ENCODE measurements at regions not wholly inside any gene's neighbourhood (a gene's known extent, or its start where the extent isn't known, plus 50 kb on each side); places are given as distances from the start of the nearest gene placed in this dataset.
"Not testable (repeated sequence)": the region's sequence is repeated elsewhere in the genome, so short reads cannot be mapped to it uniquely, and the experiment has no call there.

GRCh38 chr1:206334481-206334880 is 131.1 kb downstream of the SRGAP2 start:
- H3K79me2 ChIP-seq (ENCODE audit: insufficient read depth, low read length); ATAC-seq; H3K27me3 ChIP-seq (ENCODE audit: control insufficient read depth in 1 of 2, insufficient read depth in 2 of 2, low read length in 2 of 2); FAIRE-seq; H3K27ac ChIP-seq (ENCODE audit: extremely low read length, insufficient read depth, low read length); POLR2A ChIA-PET; H3K4me2 ChIP-seq (ENCODE audit: low read depth, low read length); H2AFZ ChIP-seq (ENCODE audit: low read length); H3K36me3 ChIP-seq (replicated peaks in 1 of 2; ENCODE audit: control insufficient read depth in 1 of 2, insufficient read depth in 2 of 2, low read length in 2 of 2); intact Hi-C loops (cut with micrococcal nuclease; ENCODE audit: unreplicated experiment); DNase-seq (ENCODE audit: low spot score); H4K20me1 ChIP-seq (ENCODE audit: insufficient read depth, low read length); in situ Hi-C loops (cut with HindIII; ENCODE audit: extremely low pct_ligation_motif_present, low pct_unique_long_range_greater_than_20kb); BruUV-seq (replicated peaks); H3K4me3 ChIP-seq (replicated peaks in 1 of 3; ENCODE audit: insufficient read depth in 1 of 3, low read depth in 2 of 3, low read length in 3 of 3); H3K9ac ChIP-seq (ENCODE audit: insufficient read depth, low read depth, low read length); H3K9me3 ChIP-seq (ENCODE audit: low read length); CTCF ChIA-PET (ENCODE audit: low intra/inter-chr PET ratio, low total read pairs); H3K4me1 ChIP-seq (ENCODE audit: insufficient read depth, low read length): not testable (repeated sequence)
- 100% methylated on average over 3 of the region's 3 CpGs for WGBS (ENCODE audit: low lambda C conversion rate)

GRCh38 chr1:206335162-206335561 is 131.8 kb downstream of the SRGAP2 start:
- ATAC-seq; DNase-seq (ENCODE audit: low spot score); H3K4me2 ChIP-seq (ENCODE audit: low read depth, low read length); H3K4me3 ChIP-seq (replicated peaks in 1 of 3; ENCODE audit: insufficient read depth in 1 of 3, low read depth in 2 of 3, low read length in 3 of 3); H3K27me3 ChIP-seq (ENCODE audit: control insufficient read depth in 1 of 2, insufficient read depth in 2 of 2, low read length in 2 of 2); H3K27ac ChIP-seq (ENCODE audit: extremely low read length, insufficient read depth, low read length); intact Hi-C loops (cut with micrococcal nuclease; ENCODE audit: unreplicated experiment); H3K4me1 ChIP-seq (ENCODE audit: insufficient read depth, low read length); H3K79me2 ChIP-seq (ENCODE audit: insufficient read depth, low read length); H2AFZ ChIP-seq (ENCODE audit: low read length); H3K36me3 ChIP-seq (replicated peaks in 1 of 2; ENCODE audit: control insufficient read depth in 1 of 2, insufficient read depth in 2 of 2, low read length in 2 of 2); H3K9ac ChIP-seq (ENCODE audit: insufficient read depth, low read depth, low read length); POLR2A ChIA-PET; H4K20me1 ChIP-seq (ENCODE audit: insufficient read depth, low read length); in situ Hi-C loops (cut with HindIII; ENCODE audit: extremely low pct_ligation_motif_present, low pct_unique_long_range_greater_than_20kb); CTCF ChIA-PET (ENCODE audit: low intra/inter-chr PET ratio, low total read pairs); FAIRE-seq; H3K9me3 ChIP-seq (ENCODE audit: low read length); BruUV-seq (replicated peaks): not testable (repeated sequence)

- CTCF ChIA-PET (ENCODE audit: low intra/inter-chr PET ratio, low total read pairs); H3K79me2 ChIP-seq (ENCODE audit: insufficient read depth, low read length); ATAC-seq; H3K27me3 ChIP-seq (ENCODE audit: control insufficient read depth in 1 of 2, insufficient read depth in 2 of 2, low read length in 2 of 2); H3K27ac ChIP-seq (ENCODE audit: extremely low read length, insufficient read depth, low read length); H3K4me1 ChIP-seq (ENCODE audit: insufficient read depth, low read length); H3K9ac ChIP-seq (ENCODE audit: insufficient read depth, low read depth, low read length); H3K4me2 ChIP-seq (ENCODE audit: low read depth, low read length); POLR2A ChIA-PET; H2AFZ ChIP-seq (ENCODE audit: low read length); DNase-seq (ENCODE audit: low spot score); BruUV-seq (replicated peaks); H3K9me3 ChIP-seq (ENCODE audit: low read length); H3K36me3 ChIP-seq (replicated peaks in 1 of 2; ENCODE audit: control insufficient read depth in 1 of 2, insufficient read depth in 2 of 2, low read length in 2 of 2); intact Hi-C loops (cut with micrococcal nuclease; ENCODE audit: unreplicated experiment); H3K4me3 ChIP-seq (replicated peaks in 1 of 3; ENCODE audit: insufficient read depth in 1 of 3, low read depth in 2 of 3, low read length in 3 of 3); H4K20me1 ChIP-seq (ENCODE audit: insufficient read depth, low read length); in situ Hi-C loops (cut with HindIII; ENCODE audit: extremely low pct_ligation_motif_present, low pct_unique_long_range_greater_than_20kb); FAIRE-seq: not testable (repeated sequence)
- 100% methylated on average over 2 of the region's 10 CpGs for WGBS (ENCODE audit: low lambda C conversion rate)
Measured at GRCh38 chr1:206335875-206336846, 132.8 kb downstream of the SRGAP2 start.

- ATAC-seq; H3K9ac ChIP-seq (ENCODE audit: insufficient read depth, low read depth, low read length); H3K27me3 ChIP-seq (ENCODE audit: control insufficient read depth in 1 of 2, insufficient read depth in 2 of 2, low read length in 2 of 2); H3K4me1 ChIP-seq (ENCODE audit: insufficient read depth, low read length); DNase-seq (ENCODE audit: low spot score); H3K79me2 ChIP-seq (ENCODE audit: insufficient read depth, low read length); H3K9me3 ChIP-seq (ENCODE audit: low read length); H3K4me3 ChIP-seq (replicated peaks in 1 of 3; ENCODE audit: insufficient read depth in 1 of 3, low read depth in 2 of 3, low read length in 3 of 3); H2AFZ ChIP-seq (ENCODE audit: low read length); POLR2A ChIA-PET; intact Hi-C loops (cut with micrococcal nuclease; ENCODE audit: unreplicated experiment); H3K36me3 ChIP-seq (replicated peaks in 1 of 2; ENCODE audit: control insufficient read depth in 1 of 2, insufficient read depth in 2 of 2, low read length in 2 of 2); CTCF ChIA-PET (ENCODE audit: low intra/inter-chr PET ratio, low total read pairs); H3K27ac ChIP-seq (ENCODE audit: extremely low read length, insufficient read depth, low read length); H4K20me1 ChIP-seq (ENCODE audit: insufficient read depth, low read length); FAIRE-seq; in situ Hi-C loops (cut with HindIII; ENCODE audit: extremely low pct_ligation_motif_present, low pct_unique_long_range_greater_than_20kb); BruUV-seq (replicated peaks); H3K4me2 ChIP-seq (ENCODE audit: low read depth, low read length): not testable (repeated sequence)
- 91% methylated on average over 1 of the region's 4 CpGs for WGBS (ENCODE audit: low lambda C conversion rate)
Measured at GRCh38 chr1:206337024-206337423, 133.3 kb upstream of the IKBKE start.

All from HepG2 (cell line).